Prostate gland (tissue), 2 donors: ENCODE measurements at regions not wholly inside any gene's neighbourhood (a gene's known extent, or its start where the extent isn't known, plus 50 kb on each side); places are given as distances from the start of the nearest gene placed in this dataset.
"Not testable (repeated sequence)": the region's sequence is repeated elsewhere in the genome, so short reads cannot be mapped to it uniquely, and the experiment has no call there.

Source experiments
- CTCF ChIP-seq, 4 experiments: fragments of 200-600 bp in 2 of 4; fragments of 450-650 bp in 2 of 4; sonication (generic) in 2 of 4; IDR thresholded peaks; 1 replicate in 3 of 4; 2 replicates in 1 of 4; pipeline ENCODE4 v1.5.1; 2016 to 2019; ENCODE audit warnings: antibody characterized with exemption in 4 of 4, mild to moderate bottlenecking in 2 of 4, moderate library complexity in 2 of 4
- POLR2A ChIP-seq: fragments of 450-650 bp; IDR thresholded peaks from one replicate; pipeline ENCODE4 v1.6.1; 2016; ENCODE audit warnings: antibody characterized with exemption, mild to moderate bottlenecking
- POLR2AphosphoS5 ChIP-seq: sonication (generic); formaldehyde crosslinking; IDR thresholded peaks from one replicate; pipeline ENCODE4 v1.6.1; 2017; ENCODE audit warnings: antibody characterized with exemption

GRCh38 chr17:26884741-26885059, 409.2 kb upstream of the WSB1 start:
- not testable (repeated sequence) for TF ChIP-seq POLR2A; CTCF (IDR thresholded peaks at IDR 0.05); POLR2AphosphoS5
